HG03378 (cell line): ENCODE measurements at regions not wholly inside any gene's neighbourhood (a gene's known extent, or its start where the extent isn't known, plus 50 kb on each side); places are given as distances from the start of the nearest gene placed in this dataset.
"Not testable (repeated sequence)": the region's sequence is repeated elsewhere in the genome, so short reads cannot be mapped to it uniquely, and the experiment has no call there.

Experiments
- ATAC-seq: cut with Tn5 transposase; IDR thresholded peaks from one replicate; pipeline ENCODE4 v1.9.1; 2021; ENCODE audit warnings: mild to moderate bottlenecking, moderate library complexity; ENCODE audit not compliant: unreplicated experiment

DNA sequence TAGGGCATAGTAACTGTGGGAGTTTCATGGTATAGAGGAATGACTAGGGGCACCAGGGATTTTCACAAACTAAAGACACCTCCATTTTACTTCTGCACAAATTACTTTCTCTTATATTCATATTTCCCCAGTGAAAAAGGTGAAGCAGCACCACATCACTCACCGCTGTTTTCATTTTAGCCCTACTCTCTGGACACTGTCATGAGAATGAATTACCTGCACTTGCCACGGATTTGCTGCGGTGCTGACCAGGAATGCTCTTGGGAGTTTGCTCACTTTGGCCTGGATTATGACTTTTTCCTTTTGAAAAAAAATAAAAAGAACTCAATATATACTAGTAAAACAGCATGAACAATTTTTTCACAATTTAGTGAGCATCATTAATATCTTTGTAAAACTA lies 351.3 kb downstream of the NKX6-1 start:
- no peak for ATAC-seq

DNA sequence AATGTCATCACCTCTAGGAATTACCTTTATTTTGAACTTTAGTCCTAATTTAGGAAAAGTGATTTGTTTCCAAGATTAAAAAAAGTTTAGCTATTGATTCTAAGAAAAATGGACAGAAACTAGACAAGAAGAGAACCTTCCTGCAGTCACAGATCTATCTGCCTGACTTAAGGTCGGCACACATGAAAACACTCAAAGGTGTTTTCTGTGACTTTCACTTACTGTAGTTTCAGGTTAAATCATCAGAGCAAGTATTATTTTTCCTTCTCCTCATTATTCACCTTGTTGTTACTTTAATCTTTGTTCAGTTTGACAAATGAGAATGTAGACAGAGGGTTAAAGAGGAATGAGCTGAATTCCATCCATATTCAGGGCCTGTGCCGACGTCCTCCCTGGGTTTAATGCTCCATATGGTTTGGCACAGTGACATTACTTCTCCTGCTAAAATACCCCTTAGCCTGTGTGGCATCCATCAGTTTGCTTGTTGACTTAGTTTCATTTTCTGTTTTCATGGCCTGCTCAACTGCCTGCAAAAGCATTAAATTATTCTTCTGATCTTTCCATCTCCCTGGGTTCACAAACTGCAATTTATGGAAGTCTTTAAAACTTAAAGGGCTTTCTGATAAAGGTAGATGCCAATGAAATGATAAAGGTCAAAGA lies 352.7 kb downstream of the NKX6-1 start:
- ATAC-seq, result peak; percentile 71

DNA sequence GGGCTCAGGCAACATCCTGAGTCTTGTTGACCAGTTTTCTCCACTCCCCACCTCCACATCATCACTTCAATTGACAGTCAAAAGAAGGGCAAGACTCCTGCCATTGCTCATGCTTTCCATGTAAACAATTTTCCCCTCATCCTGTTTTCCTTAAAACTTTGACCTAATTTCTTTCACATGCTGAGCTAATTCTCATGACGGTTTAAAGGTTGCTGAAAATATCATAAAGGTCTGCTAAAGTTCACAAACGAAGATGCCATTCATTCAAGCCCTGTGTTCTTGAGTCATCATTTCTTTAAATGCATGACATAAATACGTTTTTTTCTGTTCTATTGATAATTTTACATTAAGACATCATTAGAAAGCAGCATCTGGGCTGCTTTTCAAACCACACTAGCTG lies 353.9 kb downstream of the NKX6-1 start:
- ATAC-seq, result no peak

DNA sequence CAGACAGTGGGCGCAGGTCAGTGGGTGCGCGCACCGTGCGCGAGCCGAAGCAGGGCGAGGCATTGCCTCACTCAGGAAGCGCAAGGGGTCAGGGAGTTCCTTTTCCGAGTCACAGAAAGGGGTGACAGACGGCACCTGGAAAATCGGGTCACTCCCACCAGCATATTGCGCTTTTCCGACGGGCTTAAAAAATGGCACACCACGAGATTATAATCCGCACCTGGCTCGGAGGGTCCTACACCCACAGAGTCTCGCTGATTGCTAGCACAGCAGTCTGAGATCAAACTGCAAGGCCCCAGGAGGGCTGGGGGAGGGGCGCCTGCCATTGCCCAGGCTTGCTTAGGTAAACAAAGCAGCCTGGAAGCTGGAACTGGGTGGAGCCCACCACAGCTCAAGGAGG lies 372.2 kb downstream of the NKX6-1 start:
- not testable (repeated sequence) for ATAC-seq

DNA sequence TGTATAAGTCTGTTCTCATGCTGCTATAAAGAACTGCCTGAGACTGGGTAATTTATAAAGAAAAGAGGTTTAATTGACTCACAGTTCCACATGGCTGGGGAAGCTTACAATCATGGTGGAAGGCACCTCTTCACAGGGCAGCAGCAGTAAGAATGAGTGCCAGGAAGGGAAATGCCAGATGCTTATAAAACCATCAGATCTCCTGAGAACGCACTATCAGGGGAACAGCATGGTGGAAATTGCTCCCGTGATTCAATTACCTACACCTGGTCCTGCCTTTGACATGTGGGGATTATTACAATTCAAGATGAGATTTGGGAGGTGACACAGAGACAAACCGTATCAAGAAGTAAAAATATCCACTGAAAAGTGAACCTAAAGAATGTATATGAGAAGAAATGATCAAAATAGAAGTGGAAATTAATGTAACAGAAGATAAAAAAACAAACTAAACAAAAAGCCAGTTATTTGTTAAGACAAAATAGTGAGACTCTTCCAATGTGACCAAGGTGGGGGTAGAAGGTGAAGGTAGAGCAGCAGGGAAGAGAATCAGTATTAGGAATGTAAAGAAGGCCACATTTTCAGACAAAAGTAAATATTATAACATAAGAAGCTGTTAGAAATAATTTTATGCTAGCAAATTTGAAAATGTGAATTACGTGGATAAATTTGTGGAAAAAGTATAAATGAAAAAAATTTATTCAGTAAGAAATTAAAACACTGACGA lies 372.9 kb downstream of the NKX6-1 start:
- no peak for ATAC-seq

DNA sequence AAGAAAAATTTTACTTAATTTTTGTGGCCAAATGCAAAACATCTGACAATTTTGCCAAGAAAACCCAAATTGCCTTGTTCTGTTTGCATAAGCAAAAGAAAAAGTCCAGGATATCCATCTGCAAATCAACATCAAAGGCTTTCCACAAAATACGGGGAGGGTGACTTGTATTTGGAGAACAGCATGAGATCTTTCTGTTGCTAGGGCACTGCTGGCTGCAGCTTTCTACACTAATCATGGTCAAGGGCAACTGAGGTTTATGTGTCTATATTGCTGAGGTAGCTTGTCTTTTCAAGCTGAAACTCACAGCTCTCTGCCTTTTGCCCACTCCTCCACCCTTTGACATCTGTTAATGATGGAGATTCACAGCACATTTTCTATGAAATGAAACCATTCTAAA lies 389.1 kb downstream of the NKX6-1 start:
- ATAC-seq, result no peak

DNA sequence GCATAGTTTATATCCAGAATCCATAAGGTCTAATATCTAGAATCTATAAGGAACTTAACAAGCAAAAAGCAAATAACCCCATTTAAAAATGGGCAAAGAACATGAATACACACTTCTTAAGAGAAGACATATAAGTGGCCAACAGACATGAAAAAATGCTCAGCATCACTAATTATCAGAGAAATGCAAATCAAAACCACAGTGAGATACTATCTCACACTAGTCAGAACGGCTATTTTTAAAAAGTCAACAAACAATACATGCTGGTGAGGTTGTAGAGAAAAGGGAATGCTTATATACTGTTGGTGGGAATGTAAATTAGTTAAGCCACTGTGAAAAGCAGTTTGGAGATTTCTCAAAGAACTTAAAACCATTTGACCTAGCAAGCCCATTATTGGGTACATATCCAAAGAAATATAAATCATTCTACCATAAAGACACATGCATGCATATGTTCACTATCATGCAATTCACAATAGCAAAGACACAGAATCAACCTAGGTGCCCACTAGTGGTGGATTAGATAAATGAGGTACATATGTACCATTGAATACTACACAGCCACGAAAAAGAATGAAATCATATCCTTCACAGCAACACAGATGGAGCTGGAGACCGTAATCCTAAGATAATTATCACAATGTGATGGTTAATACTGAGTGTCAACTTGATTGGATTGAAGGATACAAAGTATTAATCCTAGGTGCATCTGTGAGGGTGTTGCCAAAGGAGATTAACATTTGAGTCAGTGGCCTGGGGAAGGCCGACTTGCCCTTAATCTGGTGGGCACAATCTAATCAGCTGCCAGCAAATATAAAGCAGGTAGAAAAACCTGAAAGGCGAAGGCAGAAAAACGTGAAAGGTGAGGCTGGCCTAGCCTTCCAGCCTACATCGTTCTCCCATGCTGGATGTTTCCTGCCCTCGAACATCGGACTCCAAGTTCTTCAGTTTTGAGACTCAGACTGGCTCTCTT lies 397.2 kb downstream of the NKX6-1 start:
- not testable (repeated sequence) for ATAC-seq

DNA sequence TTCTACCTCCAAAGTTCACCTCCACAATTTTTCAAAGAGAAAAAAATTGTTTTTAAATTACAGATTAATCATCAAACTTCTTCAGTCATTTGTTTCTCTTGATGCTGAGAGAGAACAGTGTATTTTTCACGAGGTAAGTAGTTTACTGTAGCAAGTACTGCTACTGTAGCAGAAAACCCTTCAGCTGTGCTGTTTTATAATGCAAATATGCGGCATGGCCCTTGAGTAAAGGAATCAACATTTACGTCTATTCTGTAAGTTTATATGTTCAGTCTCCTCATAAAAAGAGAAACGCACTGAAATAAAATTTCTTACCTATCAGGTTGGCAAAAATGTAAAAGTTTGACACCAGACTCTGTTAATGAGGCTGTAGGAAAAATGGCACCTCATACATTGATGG lies 399.0 kb downstream of the NKX6-1 start:
- no peak for ATAC-seq

DNA sequence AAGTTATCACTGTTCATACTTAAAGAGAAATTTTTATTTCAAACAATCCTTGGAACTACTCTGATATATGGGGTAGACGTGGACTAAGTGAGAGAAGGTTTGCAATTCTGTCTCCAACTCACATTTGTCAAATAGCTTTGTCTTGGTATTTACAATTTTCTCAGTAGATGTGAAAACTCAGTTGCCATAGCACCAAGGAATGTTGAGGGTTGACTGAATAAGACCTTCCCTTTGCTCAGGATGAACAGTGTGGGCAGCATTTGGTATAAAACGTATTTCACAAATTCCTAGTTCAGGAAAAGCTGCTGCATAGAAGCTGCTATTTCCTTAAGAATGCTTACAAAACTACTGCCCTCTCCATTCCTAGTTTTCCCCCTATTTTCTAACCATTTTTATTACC lies 399.5 kb downstream of the NKX6-1 start:
- no peak for ATAC-seq

DNA sequence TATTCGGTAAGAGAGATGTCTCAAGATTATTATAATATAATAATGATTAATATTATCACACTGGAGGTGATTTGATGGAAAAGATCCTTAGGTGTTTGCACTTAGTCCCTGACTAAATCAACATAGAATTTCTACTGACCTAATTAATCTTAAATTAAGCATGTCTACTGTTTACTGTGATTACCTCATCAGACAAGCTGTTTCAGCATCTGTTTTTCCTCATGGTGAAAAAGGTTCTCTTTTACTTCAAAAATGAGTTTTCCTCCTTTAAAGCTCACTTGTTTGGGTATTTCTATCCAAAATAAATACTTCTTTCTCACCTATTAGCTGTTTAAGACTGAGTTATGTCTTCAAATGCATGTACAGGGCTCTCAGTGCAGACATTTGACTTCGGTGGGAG lies 407.8 kb downstream of the NKX6-1 start:
- ATAC-seq, result no peak

DNA sequence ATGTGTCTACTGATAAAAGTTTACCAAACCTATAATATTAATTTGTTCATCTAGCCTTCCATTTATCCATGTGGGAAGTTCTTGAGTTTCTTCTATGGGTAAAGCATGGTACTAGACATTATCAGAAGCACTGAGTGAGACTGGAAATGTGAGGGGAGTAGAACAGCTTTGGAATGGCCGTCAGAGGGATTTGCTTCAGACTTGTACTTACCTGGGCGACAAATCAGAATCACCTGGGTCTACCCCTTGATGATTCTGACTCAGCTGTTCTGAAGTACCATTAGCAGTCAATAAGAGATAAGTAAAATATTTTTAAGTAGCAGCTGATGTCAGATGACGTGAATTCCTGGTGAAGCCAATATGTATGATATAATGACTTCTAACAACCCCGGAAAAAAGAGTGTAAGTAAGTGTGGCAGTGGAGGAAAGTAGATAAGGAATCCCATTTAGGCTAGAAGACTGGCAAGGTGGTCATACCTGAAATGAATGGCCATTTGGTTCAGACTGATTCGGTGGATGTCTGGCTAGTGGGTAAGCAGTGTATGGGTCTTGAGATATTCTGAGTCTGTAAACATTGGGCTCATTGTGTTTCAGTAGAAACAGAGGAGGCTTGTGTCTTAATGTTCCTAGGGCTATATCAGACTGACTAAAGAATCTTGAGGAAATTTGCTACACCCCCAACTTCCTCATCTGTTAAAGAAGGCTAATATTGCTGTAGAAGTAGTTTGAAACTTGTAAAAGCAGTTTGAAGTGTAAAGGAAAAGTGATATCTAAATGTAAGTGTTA lies 409.2 kb downstream of the NKX6-1 start:
- no peak for ATAC-seq

DNA sequence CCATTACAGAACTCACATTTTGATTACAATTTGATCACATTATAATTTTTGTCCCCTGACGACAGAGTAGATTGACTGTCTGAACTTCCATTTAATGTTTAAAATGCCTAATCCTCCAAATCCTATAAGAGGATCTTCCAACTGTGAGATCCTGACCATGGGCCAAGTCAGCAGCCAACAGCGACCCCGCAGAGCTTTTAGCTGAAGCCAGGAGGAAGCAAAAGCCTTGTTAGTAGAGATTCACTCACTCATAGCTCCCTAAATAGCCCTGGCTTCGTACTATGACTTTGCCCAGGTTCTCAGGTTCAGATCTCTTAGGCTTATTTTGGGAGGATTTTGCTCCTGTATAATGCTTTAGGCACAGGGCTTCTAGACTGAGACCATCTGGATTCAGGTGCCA lies 413.1 kb downstream of the NKX6-1 start:
- ATAC-seq, result no peak

DNA sequence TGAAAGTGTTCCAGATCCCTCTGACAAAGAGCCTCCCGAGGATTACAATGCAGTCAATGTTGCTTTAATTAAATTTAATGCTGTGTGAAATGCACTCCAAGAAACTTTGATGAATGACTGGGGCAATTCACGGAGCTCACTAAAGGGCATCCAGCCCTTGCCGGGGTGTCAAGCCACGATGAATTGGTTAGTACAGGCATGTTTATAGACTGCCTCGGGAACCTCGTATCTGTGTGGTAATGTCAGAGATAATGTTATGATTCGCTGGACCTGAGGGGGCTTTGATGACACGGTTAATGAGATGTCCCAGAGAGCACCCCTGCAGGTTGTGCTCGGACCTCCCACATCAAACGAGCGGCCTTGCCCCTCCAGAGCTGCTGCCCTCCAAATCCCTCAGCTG lies 428.8 kb downstream of the NKX6-1 start:
- no peak for ATAC-seq

DNA sequence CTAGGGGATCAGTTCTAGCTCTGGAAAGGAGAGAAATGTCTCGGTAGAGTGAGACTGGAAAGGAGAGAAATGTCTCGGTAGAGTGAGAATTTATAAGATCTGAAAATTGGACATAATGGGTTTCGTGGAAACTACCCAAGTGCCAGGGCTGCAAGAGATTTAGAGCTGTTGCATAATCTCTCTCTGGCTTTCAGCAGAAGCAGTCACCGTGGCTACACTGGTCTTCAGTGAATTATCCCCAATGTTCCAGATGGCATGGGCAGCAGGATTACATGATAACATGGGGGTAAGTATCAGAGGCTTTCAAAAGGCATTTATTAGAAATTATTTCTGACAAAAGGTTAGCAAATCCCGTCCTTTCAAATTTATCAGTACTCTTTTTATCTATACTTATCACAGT lies 435.5 kb downstream of the NKX6-1 start:
- ATAC-seq, result no peak

DNA sequence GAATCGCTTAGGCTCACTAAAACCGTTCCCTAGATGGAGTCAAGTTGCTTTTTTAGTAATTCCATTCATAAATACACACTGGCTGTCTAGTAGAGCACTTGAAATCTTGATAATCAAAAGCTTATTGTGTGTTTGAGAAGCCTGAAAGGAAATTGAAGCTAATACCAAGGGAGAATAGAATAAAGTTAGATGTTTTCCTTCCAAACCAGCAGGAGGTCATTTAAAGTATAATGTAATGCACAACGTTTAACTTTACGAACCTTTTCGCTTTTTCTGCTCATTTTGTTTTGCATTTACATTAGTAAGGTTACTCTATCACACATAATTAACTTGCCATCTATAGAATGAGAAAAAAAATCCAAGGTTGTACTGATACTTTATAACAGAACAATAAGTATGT lies 440.9 kb downstream of the NKX6-1 start:
- ATAC-seq, result no peak

DNA sequence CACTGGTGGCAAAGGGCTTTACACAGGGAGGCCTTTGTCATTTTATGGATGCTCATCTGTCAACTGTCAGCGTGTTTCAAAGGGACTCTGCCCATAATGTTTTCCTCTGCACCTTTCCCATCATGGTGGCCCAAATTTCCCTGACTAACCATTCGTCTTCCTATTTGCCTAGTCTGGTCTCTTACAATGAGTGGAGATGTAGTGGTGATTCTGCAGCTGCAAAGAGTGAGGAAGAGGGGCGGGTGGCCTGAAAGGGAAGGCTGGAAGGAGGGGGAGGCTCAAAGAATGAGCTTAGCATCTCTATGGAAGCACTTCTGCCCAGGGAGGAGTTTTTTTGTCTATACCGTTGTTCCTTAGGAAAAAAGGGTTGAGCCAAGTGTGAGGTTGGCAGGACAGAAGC lies 447.5 kb downstream of the NKX6-1 start:
- no peak for ATAC-seq

DNA sequence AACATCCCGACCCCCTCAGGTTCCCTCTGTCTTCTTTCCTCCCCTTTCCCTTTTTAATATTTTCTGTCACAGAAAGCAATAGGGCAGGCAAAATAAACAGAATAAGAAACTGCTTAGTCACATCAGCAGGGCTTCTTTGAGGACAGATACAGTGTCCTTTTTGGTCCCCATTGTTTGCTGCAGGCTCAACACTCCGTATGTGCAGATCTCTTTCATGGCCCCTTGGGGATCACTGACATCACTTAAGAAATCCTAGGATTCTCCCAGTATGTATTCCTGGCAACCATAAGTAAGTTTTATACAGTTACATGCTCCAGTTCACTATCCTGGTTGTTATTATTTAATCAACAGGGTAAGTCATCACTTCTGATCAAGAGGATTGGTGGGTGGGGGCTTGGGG lies 448.0 kb downstream of the NKX6-1 start:
- no peak for ATAC-seq

DNA sequence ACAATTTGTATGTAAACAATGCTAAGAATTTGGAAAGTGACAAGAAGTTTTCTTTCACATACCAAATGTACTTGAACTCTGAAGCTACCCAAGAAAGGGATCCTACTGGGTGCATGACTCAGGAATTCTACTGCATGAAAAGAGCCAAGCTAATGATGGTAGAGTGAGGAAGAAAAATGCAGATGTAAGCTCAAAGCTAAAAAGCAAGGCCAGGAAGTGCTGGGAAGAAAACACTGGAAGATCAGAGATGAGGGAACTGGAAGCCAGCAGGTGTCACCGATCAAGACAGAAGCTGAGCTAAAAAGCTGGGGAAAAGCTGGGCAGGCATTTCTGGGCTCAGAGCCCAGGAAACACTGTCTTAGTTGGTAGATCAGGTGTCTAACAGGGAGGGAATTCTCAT lies 449.1 kb downstream of the NKX6-1 start:
- no peak for ATAC-seq

DNA sequence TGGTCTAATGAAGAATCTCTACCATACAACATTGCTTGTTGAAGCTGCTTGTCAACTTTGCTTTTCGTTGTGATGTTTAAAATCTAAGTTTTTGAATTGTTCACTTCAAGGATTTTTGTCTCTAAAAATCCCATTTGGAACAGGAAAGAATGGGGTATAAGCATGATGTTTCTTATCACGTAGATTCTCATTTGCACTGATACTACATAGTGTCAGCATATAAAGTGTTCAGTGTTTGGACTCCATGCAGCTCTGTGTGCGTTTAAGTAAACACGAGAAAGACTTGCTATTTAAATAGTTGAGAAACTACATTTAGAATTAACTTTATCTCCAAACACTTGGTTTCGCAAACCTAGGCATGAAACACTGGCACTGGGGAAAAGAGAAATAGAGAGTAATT lies 452.5 kb downstream of the NKX6-1 start:
- no peak for ATAC-seq

DNA sequence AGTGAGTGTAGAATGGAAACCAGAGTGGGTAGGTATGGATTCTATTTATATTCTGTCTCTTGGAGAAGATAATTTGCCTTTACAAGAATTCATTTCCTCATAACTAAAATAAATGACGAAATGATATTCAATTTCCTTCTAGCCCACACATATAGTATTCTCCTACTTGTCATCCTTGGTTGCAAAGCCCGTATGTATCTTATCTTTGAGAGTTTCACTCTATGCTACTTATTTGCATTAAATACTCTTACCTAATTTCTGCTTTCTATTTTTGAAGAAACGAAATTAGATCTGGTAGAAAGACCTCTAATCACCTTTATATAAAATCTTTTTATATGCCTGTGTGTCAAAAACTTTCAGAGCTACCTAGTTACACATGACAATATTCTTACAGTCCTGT lies 457.7 kb downstream of the NKX6-1 start:
- no peak for ATAC-seq

DNA sequence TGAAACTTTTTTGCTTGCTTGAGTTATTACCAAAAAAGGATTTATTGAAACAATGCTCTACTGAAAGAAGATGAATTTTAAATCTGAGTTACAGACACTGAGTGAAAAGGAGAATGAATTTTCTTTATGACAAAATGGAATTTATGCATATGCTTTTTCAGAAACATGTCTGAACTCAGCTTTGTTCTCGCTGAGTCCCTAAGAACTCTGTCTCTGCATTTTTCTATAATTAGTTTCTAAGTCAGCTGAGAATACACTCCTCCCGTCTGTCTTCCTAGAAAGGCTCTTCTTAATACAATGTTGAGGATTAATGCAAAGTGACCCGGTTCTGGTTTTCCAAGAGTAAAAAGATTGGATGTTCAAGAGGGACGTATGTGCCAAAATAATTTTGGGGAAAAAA lies 463.5 kb downstream of the NKX6-1 start:
- no peak for ATAC-seq
